ENCODE measurements at regions not wholly inside any gene's neighbourhood (a gene's known extent, or its start where the extent isn't known, plus 50 kb on each side); places are given as distances from the start of the nearest gene placed in this dataset.

- no peak for TF ChIP-seq EZH2 (IDR thresholded peaks at IDR 0.05)
- TF ChIP-seq POLR2AphosphoS5 (IDR thresholded peaks at IDR 0.05; ENCODE audit: borderline replicate concordance, low read depth, low read length), result no peak
- TF ChIP-seq FOXP2 (optimal IDR thresholded peaks at IDR 0.05; ENCODE audit: control extremely low read depth, extremely low read length, insufficient read depth), result no peak
These were observed 296.6 kb downstream of the NPIPA8 start for GRCh38 chr16:18039931-18040330.

All from SK-N-MC (cell line).